ENCODE measurements at regions not wholly inside any gene's neighbourhood (a gene's known extent, or its start where the extent isn't known, plus 50 kb on each side); places are given as distances from the start of the nearest gene placed in this dataset.

GRCh38 chr6:14706378-14706929 lies 539.4 kb upstream of the JARID2 start:
- TF ChIP-seq CBFB (CRISPR knock-in tag; IDR thresholded peaks at IDR 0.05): no peak
- no peak for TF ChIP-seq CTCF (CRISPR knock-in tag; IDR thresholded peaks at IDR 0.05)

Measured in HepG2 (cell line).